HepG2 (cell line): ENCODE measurements at regions not wholly inside any gene's neighbourhood (a gene's known extent, or its start where the extent isn't known, plus 50 kb on each side); places are given as distances from the start of the nearest gene placed in this dataset.

Experiments used
- CHD4 ChIP-seq: fragments of 200-600 bp; sonication (generic); IDR thresholded peaks from 2 replicates; pipeline ENCODE4 v1.7.0; 2017; ENCODE audit warnings: mild to moderate bottlenecking, low read length, borderline replicate concordance
- E2F1 ChIP-seq: sonication (generic); formaldehyde crosslinking; IDR thresholded peaks from 2 replicates; pipeline ENCODE4 v1.5.0; 2020; ENCODE audit warnings: missing genetic modification reagents
- EP300 ChIP-seq, 3 experiments: sonication (generic) in 1 of 3; formaldehyde crosslinking in 1 of 3; IDR thresholded peaks; 2 replicates each; pipeline versions ENCODE4 v1.5.1 to v1.6.1; 2011 to 2020; ENCODE audit warnings: low read depth in 2 of 3, low read length in 2 of 3, borderline replicate concordance in 1 of 3, improper control_type of control experiment in 1 of 3, mild to moderate bottlenecking in 1 of 3, missing genetic modification reagents in 1 of 3, moderate library complexity in 1 of 3
- HOXA7 ChIP-seq: sonication (generic); formaldehyde crosslinking; IDR thresholded peaks from 2 replicates; pipeline ENCODE4 v1.8.1; 2022; ENCODE audit warnings: mild to moderate bottlenecking, missing genetic modification reagents, moderate library complexity
- JUN ChIP-seq: sonication (generic); formaldehyde crosslinking; IDR thresholded peaks from 2 replicates; pipeline ENCODE4 v1.4.0; 2020; ENCODE audit warnings: mild to moderate bottlenecking, missing genetic modification reagents
- REXO4 ChIP-seq: sonication (generic); formaldehyde crosslinking; IDR thresholded peaks from 2 replicates; pipeline ENCODE4 v1.8.0; 2022; ENCODE audit warnings: missing genetic modification reagents, mild to moderate bottlenecking, borderline replicate concordance
- SIN3A ChIP-seq: IDR thresholded peaks from 2 replicates; pipeline ENCODE4 v1.6.1; 2011; ENCODE audit warnings: low read depth, mild to moderate bottlenecking, control low read depth, low read length, borderline replicate concordance
- ZNF326 ChIP-seq: sonication (generic); formaldehyde crosslinking; IDR thresholded peaks from 2 replicates; pipeline ENCODE4 v1.4.0; 2020; ENCODE audit warnings: missing genetic modification reagents, borderline replicate concordance
- TF ChIP-seq, protein P1 (sequence below): sonication (generic); formaldehyde crosslinking; IDR thresholded peaks from 2 replicates; pipeline ENCODE4 v1.5.0; 2020; ENCODE audit warnings: mild to moderate bottlenecking, missing genetic modification reagents, moderate library complexity

DNA sequence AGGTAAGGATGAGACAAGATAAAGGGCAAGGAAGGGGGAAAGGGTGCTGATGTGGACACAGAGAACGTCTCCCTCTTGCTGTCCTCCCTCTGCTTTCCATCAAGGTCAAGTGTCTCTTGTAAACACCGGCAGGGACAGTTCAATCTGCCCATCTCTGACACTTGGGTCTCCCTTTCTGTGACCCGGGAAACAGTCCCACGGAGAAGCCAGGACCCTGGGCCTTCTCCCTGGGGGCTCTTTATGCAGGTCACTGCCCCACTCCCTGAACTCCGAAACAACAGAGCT is 254.3 kb downstream of the LTN1 start:
- TF ChIP-seq EP300 (IDR thresholded peaks at IDR 0.05; ENCODE audit: low read depth in 2 of 2, low read length in 2 of 2) (no peak), EP300 (CRISPR knock-in tag; IDR thresholded peaks at IDR 0.05; ENCODE audit: borderline replicate concordance) (no peak), HOXA7 (CRISPR knock-in tag) (no peak), E2F1 (CRISPR knock-in tag) (no peak), SIN3A (no peak), JUN (no peak), REXO4 (CRISPR knock-in tag) (no peak), ZNF326 (CRISPR knock-in tag) (no peak), CHD4 (no peak)
- TF ChIP-seq, protein P1, sequence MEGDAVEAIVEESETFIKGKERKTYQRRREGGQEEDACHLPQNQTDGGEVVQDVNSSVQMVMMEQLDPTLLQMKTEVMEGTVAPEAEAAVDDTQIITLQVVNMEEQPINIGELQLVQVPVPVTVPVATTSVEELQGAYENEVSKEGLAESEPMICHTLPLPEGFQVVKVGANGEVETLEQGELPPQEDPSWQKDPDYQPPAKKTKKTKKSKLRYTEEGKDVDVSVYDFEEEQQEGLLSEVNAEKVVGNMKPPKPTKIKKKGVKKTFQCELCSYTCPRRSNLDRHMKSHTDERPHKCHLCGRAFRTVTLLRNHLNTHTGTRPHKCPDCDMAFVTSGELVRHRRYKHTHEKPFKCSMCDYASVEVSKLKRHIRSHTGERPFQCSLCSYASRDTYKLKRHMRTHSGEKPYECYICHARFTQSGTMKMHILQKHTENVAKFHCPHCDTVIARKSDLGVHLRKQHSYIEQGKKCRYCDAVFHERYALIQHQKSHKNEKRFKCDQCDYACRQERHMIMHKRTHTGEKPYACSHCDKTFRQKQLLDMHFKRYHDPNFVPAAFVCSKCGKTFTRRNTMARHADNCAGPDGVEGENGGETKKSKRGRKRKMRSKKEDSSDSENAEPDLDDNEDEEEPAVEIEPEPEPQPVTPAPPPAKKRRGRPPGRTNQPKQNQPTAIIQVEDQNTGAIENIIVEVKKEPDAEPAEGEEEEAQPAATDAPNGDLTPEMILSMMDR (CRISPR knock-in tag): no peak
